GM23338 (cell line): ENCODE measurements at regions not wholly inside any gene's neighbourhood (a gene's known extent, or its start where the extent isn't known, plus 50 kb on each side); places are given as distances from the start of the nearest gene placed in this dataset.

Experiments
- ATAC-seq: fragments of 200-7000 bp; cut with Tn5 transposase; 3 replicates; pipeline ENCODE4 v1.9.1; 2020
- DNase-seq: peaks from one replicate; pipeline ENCODE4 v3.0.0-alpha.2; 2015; ENCODE audit warnings: low spot score
- H2AFZ ChIP-seq: fragments of 200-600 bp; sonication (generic); 2 replicates; pipeline ENCODE4 v1.8.0; 2016; ENCODE audit warnings: antibody characterized with exemption, mild to moderate bottlenecking, moderate library complexity
- H3F3A ChIP-seq: fragments of 200-600 bp; sonication (generic); replicated peaks from 2 replicates; pipeline ENCODE4 v1.8.0; 2017; ENCODE audit warnings: antibody characterized with exemption, mixed run types, low read depth
- H3K27ac ChIP-seq: fragments of 200-600 bp; sonication (generic); 2 replicates; pipeline ENCODE4 v1.6.1; 2016; ENCODE audit warnings: low read depth
- H3K27me3 ChIP-seq: fragments of 200-600 bp; sonication (generic); 2 replicates; pipeline ENCODE4 v1.8.0; 2016; ENCODE audit warnings: mild to moderate bottlenecking, mixed run types, moderate library complexity; ENCODE audit not compliant: insufficient read depth
- H3K36me3 ChIP-seq: fragments of 200-600 bp; sonication (generic); 2 replicates; pipeline ENCODE4 v1.8.0; 2016; ENCODE audit warnings: mild to moderate bottlenecking; ENCODE audit not compliant: insufficient read depth
- H3K4me1 ChIP-seq: fragments of 200-600 bp; sonication (generic); 2 replicates; pipeline ENCODE4 v1.8.0; 2016; ENCODE audit warnings: mild to moderate bottlenecking, moderate library complexity; ENCODE audit not compliant: insufficient read depth
- H3K4me2 ChIP-seq: fragments of 200-600 bp; sonication (generic); 2 replicates; pipeline ENCODE4 v1.7.1; 2017; ENCODE audit warnings: mixed run types
- H3K4me3 ChIP-seq: fragments of 200-600 bp; sonication (generic); 2 replicates; pipeline ENCODE4 v1.6.1; 2016; ENCODE audit warnings: mixed run types
- H3K79me2 ChIP-seq: fragments of 200-600 bp; sonication (generic); replicated peaks from 2 replicates; pipeline ENCODE4 v1.8.0; 2017; ENCODE audit warnings: mild to moderate bottlenecking; ENCODE audit not compliant: insufficient read depth
- H3K9me2 ChIP-seq: fragments of 200-600 bp; sonication (generic); 2 replicates; pipeline ENCODE4 v1.8.0; 2017; ENCODE audit not compliant: insufficient read depth
- H4K20me1 ChIP-seq: fragments of 200-600 bp; sonication (generic); replicated peaks from 2 replicates; pipeline ENCODE4 v1.8.0; 2017; ENCODE audit warnings: mild to moderate bottlenecking; ENCODE audit not compliant: insufficient read depth
- H3K27ac Mint-ChIP-seq: 2 replicates; pipeline ENCODE4 v1.8.0; 2020; ENCODE audit warnings: inconsistent platforms, mild to moderate bottlenecking, moderate library complexity, mixed read lengths
- H3K27me3 Mint-ChIP-seq: 3 replicates; pipeline ENCODE4 v1.8.0; 2022; ENCODE audit warnings: low read depth, mild to moderate bottlenecking, moderate library complexity, mixed read lengths, inconsistent platforms; ENCODE audit not compliant: insufficient read depth, poor library complexity
- H3K36me3 Mint-ChIP-seq: 3 replicates; pipeline ENCODE4 v1.8.0; 2021; ENCODE audit warnings: low read depth, mild to moderate bottlenecking, inconsistent platforms, moderate library complexity, mixed read lengths
- H3K4me1 Mint-ChIP-seq: 3 replicates; pipeline ENCODE4 v1.8.0; 2020; ENCODE audit warnings: mild to moderate bottlenecking, inconsistent platforms, mixed read lengths
- H3K4me3 Mint-ChIP-seq: 3 replicates; pipeline ENCODE4 v1.8.0; 2021; ENCODE audit warnings: moderate library complexity, mild to moderate bottlenecking, inconsistent platforms, mixed read lengths
- H3K9me3 Mint-ChIP-seq: 3 replicates; pipeline ENCODE4 v1.8.0; 2020; ENCODE audit warnings: moderate library complexity, mild to moderate bottlenecking, inconsistent platforms, mixed read lengths
- CREB1 ChIP-seq: fragments of 250-450 bp; sonication (Bioruptor Pico); IDR thresholded peaks from 2 replicates; pipeline ENCODE4 v1.5.0; 2020; ENCODE audit warnings: low read depth, mild to moderate bottlenecking, moderate library complexity
- EZH2 ChIP-seq: fragments of 200-600 bp; sonication (generic); IDR thresholded peaks from one replicate; pipeline ENCODE4 v1.8.0; 2017; ENCODE audit warnings: antibody characterized with exemption, mild to moderate bottlenecking, low read depth; ENCODE audit not compliant: unreplicated experiment
- EZH2phosphoT487 ChIP-seq: fragments of 200-600 bp; sonication (generic); IDR thresholded peaks from one replicate; pipeline ENCODE4 v1.8.1; 2018; ENCODE audit warnings: antibody characterized with exemption; ENCODE audit not compliant: unreplicated experiment
- JUNB ChIP-seq: IDR thresholded peaks from one replicate; pipeline ENCODE4 v1.6.1; 2016; ENCODE audit warnings: antibody characterized with exemption; ENCODE audit not compliant: unreplicated experiment
- NANOG ChIP-seq: IDR thresholded peaks from 2 replicates; pipeline ENCODE4 v1.6.1; 2016; ENCODE audit warnings: antibody characterized with exemption, borderline replicate concordance
- POLR2AphosphoS5 ChIP-seq: IDR thresholded peaks from 2 replicates; pipeline ENCODE4 v1.6.1; 2016; ENCODE audit warnings: antibody characterized with exemption, low read depth
- STAT1 ChIP-seq: IDR thresholded peaks from one replicate; pipeline ENCODE4 v1.6.1; 2016; ENCODE audit warnings: antibody characterized with exemption; ENCODE audit not compliant: unreplicated experiment
- ZNF114 ChIP-seq: fragments of 250-450 bp; sonication (Bioruptor Pico); IDR thresholded peaks from 2 replicates; pipeline ENCODE4 v1.5.0; 2020; ENCODE audit warnings: mild to moderate bottlenecking, moderate library complexity
- ZNF331 ChIP-seq: fragments of 250-450 bp; sonication (Bioruptor Pico); IDR thresholded peaks from 2 replicates; pipeline ENCODE4 v1.5.0; 2020; ENCODE audit warnings: low read depth, mild to moderate bottlenecking, moderate library complexity
- TF ChIP-seq, protein P1 (sequence below), 2 experiments: fragments of 200-600 bp in 1 of 2; sonication (generic) in 1 of 2; conservative IDR thresholded peaks; 2 replicates each; pipeline versions ENCODE4 v1.5.1 to v1.6.1; 2016 to 2017; ENCODE audit warnings: antibody characterized with exemption in 2 of 2, low read depth in 2 of 2, mild to moderate bottlenecking in 2 of 2, moderate library complexity in 1 of 2
- TF ChIP-seq, protein P2 (sequence below): IDR thresholded peaks from 2 replicates; pipeline ENCODE4 v1.6.1; 2016; ENCODE audit warnings: antibody characterized with exemption
- TF ChIP-seq, protein P3 (sequence below): IDR thresholded peaks from one replicate; pipeline ENCODE4 v1.6.1; 2018; ENCODE audit warnings: antibody characterized with exemption; ENCODE audit not compliant: unreplicated experiment
- TF ChIP-seq, protein P4 (sequence below): fragments of 250-450 bp; sonication (Bioruptor Pico); IDR thresholded peaks from 2 replicates; pipeline ENCODE4 v1.5.0; 2020; ENCODE audit warnings: mild to moderate bottlenecking, moderate library complexity

DNA sequence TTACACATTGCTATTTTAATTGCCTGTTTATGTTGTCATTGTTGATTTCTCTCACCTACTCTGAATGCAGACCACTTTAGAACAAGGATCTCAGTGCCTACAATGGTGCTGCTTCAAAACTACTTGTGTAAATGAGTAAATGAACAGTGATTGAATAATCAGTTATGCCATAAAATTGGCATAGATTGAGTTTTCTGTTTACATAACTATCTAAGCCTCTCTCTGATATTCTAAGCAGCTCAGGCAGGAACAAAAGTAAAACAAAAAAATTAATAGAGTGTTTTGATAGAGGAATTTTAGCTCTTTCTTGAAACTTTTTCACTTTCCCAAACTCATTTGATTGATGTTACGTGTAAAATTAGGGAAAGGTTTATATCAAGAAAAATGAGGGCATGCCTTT is 232.3 kb upstream of the KITLG start:
- Histone ChIP-seq H4K20me1 (no peaks in the 10 kb centered on the region), H3K9me2 (no peaks in the 10 kb centered on the region), H3K27me3 (no peaks in the 10 kb centered on the region), H3K4me1 (0 out of 2 replicates have a peak, but pooled peaks cover 3% of the 10 kb centered on the region), H3K4me3 (no peak overlapping the region), H3K4me2 (no peak overlapping the region), H3K36me3 (no peaks in the 10 kb centered on the region), H3F3A (no peaks in the 10 kb centered on the region), H3K27ac (no peak overlapping the region), H3K79me2 (no peaks in the 10 kb centered on the region), H2AFZ (0 out of 2 replicates have a peak overlapping the region, but pooled peaks have one; percentile 2)
- H3K4me1 Mint-ChIP-seq = no peaks in the 10 kb centered on the region
- ATAC-seq = no peak
- peaks cover 2% of the 10 kb centered on the region for H3K27me3 Mint-ChIP-seq
- DNase-seq = no peak
- no peak overlapping the region for H3K4me3 Mint-ChIP-seq
- TF ChIP-seq EZH2phosphoT487 = no peak
- TF ChIP-seq EZH2 = no peak
- no peak for TF ChIP-seq ZNF331
- TF ChIP-seq STAT1 = no peak
- TF ChIP-seq, protein P1, sequence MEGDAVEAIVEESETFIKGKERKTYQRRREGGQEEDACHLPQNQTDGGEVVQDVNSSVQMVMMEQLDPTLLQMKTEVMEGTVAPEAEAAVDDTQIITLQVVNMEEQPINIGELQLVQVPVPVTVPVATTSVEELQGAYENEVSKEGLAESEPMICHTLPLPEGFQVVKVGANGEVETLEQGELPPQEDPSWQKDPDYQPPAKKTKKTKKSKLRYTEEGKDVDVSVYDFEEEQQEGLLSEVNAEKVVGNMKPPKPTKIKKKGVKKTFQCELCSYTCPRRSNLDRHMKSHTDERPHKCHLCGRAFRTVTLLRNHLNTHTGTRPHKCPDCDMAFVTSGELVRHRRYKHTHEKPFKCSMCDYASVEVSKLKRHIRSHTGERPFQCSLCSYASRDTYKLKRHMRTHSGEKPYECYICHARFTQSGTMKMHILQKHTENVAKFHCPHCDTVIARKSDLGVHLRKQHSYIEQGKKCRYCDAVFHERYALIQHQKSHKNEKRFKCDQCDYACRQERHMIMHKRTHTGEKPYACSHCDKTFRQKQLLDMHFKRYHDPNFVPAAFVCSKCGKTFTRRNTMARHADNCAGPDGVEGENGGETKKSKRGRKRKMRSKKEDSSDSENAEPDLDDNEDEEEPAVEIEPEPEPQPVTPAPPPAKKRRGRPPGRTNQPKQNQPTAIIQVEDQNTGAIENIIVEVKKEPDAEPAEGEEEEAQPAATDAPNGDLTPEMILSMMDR (conservative IDR thresholded peaks at IDR 0.05; ENCODE audit: low read depth in 2 of 2) = no peak
- TF ChIP-seq, protein P2, sequence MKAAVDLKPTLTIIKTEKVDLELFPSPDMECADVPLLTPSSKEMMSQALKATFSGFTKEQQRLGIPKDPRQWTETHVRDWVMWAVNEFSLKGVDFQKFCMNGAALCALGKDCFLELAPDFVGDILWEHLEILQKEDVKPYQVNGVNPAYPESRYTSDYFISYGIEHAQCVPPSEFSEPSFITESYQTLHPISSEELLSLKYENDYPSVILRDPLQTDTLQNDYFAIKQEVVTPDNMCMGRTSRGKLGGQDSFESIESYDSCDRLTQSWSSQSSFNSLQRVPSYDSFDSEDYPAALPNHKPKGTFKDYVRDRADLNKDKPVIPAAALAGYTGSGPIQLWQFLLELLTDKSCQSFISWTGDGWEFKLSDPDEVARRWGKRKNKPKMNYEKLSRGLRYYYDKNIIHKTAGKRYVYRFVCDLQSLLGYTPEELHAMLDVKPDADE = no peak
- TF ChIP-seq, protein P3, sequence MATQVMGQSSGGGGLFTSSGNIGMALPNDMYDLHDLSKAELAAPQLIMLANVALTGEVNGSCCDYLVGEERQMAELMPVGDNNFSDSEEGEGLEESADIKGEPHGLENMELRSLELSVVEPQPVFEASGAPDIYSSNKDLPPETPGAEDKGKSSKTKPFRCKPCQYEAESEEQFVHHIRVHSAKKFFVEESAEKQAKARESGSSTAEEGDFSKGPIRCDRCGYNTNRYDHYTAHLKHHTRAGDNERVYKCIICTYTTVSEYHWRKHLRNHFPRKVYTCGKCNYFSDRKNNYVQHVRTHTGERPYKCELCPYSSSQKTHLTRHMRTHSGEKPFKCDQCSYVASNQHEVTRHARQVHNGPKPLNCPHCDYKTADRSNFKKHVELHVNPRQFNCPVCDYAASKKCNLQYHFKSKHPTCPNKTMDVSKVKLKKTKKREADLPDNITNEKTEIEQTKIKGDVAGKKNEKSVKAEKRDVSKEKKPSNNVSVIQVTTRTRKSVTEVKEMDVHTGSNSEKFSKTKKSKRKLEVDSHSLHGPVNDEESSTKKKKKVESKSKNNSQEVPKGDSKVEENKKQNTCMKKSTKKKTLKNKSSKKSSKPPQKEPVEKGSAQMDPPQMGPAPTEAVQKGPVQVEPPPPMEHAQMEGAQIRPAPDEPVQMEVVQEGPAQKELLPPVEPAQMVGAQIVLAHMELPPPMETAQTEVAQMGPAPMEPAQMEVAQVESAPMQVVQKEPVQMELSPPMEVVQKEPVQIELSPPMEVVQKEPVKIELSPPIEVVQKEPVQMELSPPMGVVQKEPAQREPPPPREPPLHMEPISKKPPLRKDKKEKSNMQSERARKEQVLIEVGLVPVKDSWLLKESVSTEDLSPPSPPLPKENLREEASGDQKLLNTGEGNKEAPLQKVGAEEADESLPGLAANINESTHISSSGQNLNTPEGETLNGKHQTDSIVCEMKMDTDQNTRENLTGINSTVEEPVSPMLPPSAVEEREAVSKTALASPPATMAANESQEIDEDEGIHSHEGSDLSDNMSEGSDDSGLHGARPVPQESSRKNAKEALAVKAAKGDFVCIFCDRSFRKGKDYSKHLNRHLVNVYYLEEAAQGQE = no peak
- TF ChIP-seq, protein P4, sequence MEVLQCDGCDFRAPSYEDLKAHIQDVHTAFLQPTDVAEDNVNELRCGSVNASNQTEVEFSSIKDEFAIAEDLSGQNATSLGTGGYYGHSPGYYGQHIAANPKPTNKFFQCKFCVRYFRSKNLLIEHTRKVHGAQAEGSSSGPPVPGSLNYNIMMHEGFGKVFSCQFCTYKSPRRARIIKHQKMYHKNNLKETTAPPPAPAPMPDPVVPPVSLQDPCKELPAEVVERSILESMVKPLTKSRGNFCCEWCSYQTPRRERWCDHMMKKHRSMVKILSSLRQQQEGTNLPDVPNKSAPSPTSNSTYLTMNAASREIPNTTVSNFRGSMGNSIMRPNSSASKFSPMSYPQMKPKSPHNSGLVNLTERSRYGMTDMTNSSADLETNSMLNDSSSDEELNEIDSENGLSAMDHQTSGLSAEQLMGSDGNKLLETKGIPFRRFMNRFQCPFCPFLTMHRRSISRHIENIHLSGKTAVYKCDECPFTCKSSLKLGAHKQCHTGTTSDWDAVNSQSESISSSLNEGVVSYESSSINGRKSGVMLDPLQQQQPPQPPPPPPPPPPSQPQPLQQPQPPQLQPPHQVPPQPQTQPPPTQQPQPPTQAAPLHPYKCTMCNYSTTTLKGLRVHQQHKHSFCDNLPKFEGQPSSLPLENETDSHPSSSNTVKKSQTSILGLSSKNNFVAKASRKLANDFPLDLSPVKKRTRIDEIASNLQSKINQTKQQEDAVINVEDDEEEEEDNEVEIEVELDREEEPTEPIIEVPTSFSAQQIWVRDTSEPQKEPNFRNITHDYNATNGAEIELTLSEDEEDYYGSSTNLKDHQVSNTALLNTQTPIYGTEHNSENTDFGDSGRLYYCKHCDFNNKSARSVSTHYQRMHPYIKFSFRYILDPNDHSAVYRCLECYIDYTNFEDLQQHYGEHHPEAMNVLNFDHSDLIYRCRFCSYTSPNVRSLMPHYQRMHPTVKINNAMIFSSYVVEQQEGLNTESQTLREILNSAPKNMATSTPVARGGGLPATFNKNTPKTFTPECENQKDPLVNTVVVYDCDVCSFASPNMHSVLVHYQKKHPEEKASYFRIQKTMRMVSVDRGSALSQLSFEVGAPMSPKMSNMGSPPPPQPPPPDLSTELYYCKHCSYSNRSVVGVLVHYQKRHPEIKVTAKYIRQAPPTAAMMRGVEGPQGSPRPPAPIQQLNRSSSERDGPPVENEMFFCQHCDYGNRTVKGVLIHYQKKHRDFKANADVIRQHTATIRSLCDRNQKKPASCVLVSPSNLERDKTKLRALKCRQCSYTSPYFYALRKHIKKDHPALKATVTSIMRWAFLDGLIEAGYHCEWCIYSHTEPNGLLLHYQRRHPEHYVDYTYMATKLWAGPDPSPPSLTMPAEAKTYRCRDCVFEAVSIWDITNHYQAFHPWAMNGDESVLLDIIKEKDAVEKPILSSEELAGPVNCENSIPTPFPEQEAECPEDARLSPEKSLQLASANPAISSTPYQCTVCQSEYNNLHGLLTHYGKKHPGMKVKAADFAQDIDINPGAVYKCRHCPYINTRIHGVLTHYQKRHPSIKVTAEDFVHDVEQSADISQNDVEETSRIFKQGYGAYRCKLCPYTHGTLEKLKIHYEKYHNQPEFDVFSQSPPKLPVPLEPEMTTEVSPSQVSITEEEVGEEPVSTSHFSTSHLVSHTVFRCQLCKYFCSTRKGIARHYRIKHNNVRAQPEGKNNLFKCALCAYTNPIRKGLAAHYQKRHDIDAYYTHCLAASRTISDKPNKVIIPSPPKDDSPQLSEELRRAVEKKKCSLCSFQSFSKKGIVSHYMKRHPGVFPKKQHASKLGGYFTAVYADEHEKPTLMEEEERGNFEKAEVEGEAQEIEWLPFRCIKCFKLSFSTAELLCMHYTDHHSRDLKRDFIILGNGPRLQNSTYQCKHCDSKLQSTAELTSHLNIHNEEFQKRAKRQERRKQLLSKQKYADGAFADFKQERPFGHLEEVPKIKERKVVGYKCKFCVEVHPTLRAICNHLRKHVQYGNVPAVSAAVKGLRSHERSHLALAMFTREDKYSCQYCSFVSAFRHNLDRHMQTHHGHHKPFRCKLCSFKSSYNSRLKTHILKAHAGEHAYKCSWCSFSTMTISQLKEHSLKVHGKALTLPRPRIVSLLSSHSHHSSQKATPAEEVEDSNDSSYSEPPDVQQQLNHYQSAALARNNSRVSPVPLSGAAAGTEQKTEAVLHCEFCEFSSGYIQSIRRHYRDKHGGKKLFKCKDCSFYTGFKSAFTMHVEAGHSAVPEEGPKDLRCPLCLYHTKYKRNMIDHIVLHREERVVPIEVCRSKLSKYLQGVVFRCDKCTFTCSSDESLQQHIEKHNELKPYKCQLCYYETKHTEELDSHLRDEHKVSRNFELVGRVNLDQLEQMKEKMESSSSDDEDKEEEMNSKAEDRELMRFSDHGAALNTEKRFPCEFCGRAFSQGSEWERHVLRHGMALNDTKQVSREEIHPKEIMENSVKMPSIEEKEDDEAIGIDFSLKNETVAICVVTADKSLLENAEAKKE (CRISPR knock-in tag) = no peak
- TF ChIP-seq JUNB = no peak
- no peak for TF ChIP-seq ZNF114 (CRISPR knock-in tag)
- TF ChIP-seq CREB1 (CRISPR knock-in tag) = no peak
- no peak for TF ChIP-seq NANOG
- no peak for TF ChIP-seq POLR2AphosphoS5
- no peak overlapping the region for H3K27ac Mint-ChIP-seq
- no peaks in the 10 kb centered on the region for H3K36me3 Mint-ChIP-seq
- no peaks in the 10 kb centered on the region for H3K9me3 Mint-ChIP-seq
